SK-N-SH treated with all-trans-retinoic acid at 6 μM for 48 hours (cell line): ENCODE measurements at regions not wholly inside any gene's neighbourhood (a gene's known extent, or its start where the extent isn't known, plus 50 kb on each side); places are given as distances from the start of the nearest gene placed in this dataset.

Experiments
- CREB5 ChIP-seq: fragments of 250-450 bp; sonication (Bioruptor Pico); IDR thresholded peaks from 2 replicates; pipeline ENCODE4 v1.5.1; 2020; ENCODE audit warnings: low read depth, mild to moderate bottlenecking, moderate library complexity
- OSR1 ChIP-seq: fragments of 250-450 bp; sonication (Bioruptor Pico); IDR thresholded peaks from 2 replicates; pipeline ENCODE4 v1.8.0; 2022; ENCODE audit warnings: moderate library complexity, mild to moderate bottlenecking, inconsistent platforms
- PATZ1 ChIP-seq: fragments of 250-450 bp; sonication (Bioruptor Pico); IDR thresholded peaks from 2 replicates; pipeline ENCODE4 v1.8.0; 2020; ENCODE audit warnings: mild to moderate bottlenecking, moderate library complexity, borderline replicate concordance
- POU6F1 ChIP-seq: fragments of 250-450 bp; sonication (Bioruptor Pico); IDR thresholded peaks from 2 replicates; pipeline ENCODE4 v1.8.0; 2021; ENCODE audit warnings: low read depth, mild to moderate bottlenecking, moderate library complexity, borderline replicate concordance
- RARB ChIP-seq: fragments of 250-450 bp; sonication (Bioruptor Pico); IDR thresholded peaks from 2 replicates; pipeline ENCODE4 v1.8.0; 2021; ENCODE audit warnings: mild to moderate bottlenecking, moderate library complexity

- TF ChIP-seq RARB (CRISPR knock-in tag) (no peak), OSR1 (CRISPR knock-in tag) (no peak), CREB5 (CRISPR knock-in tag) (no peak), POU6F1 (CRISPR knock-in tag) (no peak), PATZ1 (no peak)
Measured at GRCh38 chr13:99766641-99767045, 204.9 kb downstream of the ZIC5 start.
